Peyer's patch (tissue), 4 donors: ENCODE measurements at regions not wholly inside any gene's neighbourhood (a gene's known extent, or its start where the extent isn't known, plus 50 kb on each side); places are given as distances from the start of the nearest gene placed in this dataset.

Experiments used
- CTCF ChIP-seq, 6 experiments: fragments of 450-650 bp in 4 of 6; fragments of 200-600 bp in 2 of 6; sonication (generic) in 1 of 6; IDR thresholded peaks; one replicate each; pipeline ENCODE4 v1.5.1; 2017 to 2019; ENCODE audit warnings: antibody characterized with exemption in 6 of 6, mild to moderate bottlenecking in 3 of 6, moderate library complexity in 1 of 6
- POLR2A ChIP-seq, 2 donors: fragments of 450-650 bp; IDR thresholded peaks; one replicate each; pipeline ENCODE4 v1.5.1; 2017; ENCODE audit warnings: antibody characterized with exemption in 2 of 2, mild to moderate bottlenecking in 2 of 2, moderate library complexity in 2 of 2

GRCh38 chrX:39883666-39884065 lies 214.1 kb downstream of the BCOR start:
- TF ChIP-seq CTCF (IDR thresholded peaks at IDR 0.05) (no peak), POLR2A (IDR thresholded peaks at IDR 0.05) (no peak)
